ENCODE measurements at regions not wholly inside any gene's neighbourhood (a gene's known extent, or its start where the extent isn't known, plus 50 kb on each side); places are given as distances from the start of the nearest gene placed in this dataset.

DNA sequence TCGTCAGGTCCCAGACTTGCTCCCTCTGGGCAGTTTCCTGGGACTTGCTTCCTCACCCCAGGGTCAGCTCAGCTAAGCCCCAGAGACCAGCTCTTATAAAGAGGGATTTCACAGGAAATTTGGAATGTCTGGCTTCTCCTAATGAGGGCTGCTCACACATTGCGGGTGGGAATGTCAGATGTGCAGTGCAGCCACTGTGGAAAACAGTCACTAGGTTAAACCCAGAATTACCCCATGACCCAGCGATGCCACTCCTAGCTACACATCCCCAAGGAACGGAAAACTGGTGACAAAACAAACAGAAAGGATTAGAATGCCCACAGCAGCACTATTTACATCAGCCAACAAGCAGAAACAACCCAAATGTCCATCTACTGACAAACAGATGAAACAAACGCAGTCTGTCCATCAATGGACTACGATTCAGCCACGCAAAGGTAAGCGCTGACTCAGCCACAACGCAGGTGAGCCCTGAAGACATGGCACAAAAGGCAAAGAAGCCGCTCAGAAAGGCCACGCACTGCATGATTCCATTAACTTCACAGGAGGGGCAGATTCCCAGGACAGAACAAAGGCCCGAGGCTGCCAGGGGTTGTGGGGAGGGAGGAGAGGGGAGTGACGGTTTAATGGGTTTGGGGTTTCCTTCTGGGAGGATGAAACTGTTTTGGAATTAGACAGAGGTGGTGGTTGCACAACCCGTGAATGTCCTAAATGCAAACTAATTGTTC lies 63.0 kb downstream of the NCOR2 start:
- WGBS (ENCODE audit: insufficient coverage) = 65% methylated on average over 11 of the region's 14 CpGs
- peak; percentile 43 for DNase-seq

DNA sequence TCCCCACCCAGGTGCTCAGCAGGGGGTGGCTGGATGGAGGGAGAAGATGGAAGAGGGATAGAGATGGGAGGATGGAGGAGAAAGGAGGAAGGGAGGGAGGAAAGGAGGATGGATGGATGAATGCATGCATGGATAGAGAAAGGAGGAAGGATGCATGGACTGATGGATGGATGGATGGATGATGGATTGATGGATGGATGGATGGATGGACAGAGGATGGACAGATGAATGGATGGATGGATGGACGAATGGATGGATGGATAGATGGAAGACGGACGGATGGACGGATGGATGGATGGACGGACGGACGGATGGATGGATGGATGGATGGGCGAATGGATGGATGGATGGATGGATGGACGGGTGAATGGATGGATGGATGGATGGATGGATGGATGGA lies 64.1 kb downstream of the NCOR2 start:
- Histone ChIP-seq H3K27me3 (ENCODE audit: control insufficient read depth, insufficient read depth, low read length) (no peaks in the 10 kb centered on the region), H3K27ac (ENCODE audit: low read length) (no peak overlapping the region), H3K4me1 (ENCODE audit: control insufficient read depth, insufficient read depth, low read length) (peaks cover 97% of the 10 kb centered on the region), H3K4me3 (ENCODE audit: low read length) (no peak overlapping the region), H3K36me3 (ENCODE audit: control insufficient read depth, insufficient read depth, low read length) (peaks cover 24% of the 10 kb centered on the region), H3K9me3 (replicated peaks; ENCODE audit: control insufficient read depth, low read depth, low read length) (no peaks in the 10 kb centered on the region)
- WGBS (ENCODE audit: insufficient coverage) = 98% methylated on average over 9 of the region's 9 CpGs
- no peak for DNase-seq

More for the DNA sequence above, 63.0 kb downstream of the NCOR2 start:
- Histone ChIP-seq H3K4me1 (ENCODE audit: control insufficient read depth, insufficient read depth, low read length) (peaks cover 97% of the 10 kb centered on the region), H3K27ac (ENCODE audit: low read length) (no peak overlapping the region), H3K27me3 (ENCODE audit: control insufficient read depth, insufficient read depth, low read length) (no peaks in the 10 kb centered on the region), H3K4me3 (ENCODE audit: low read length) (no peak overlapping the region), H3K9me3 (replicated peaks; ENCODE audit: control insufficient read depth, low read depth, low read length) (no peaks in the 10 kb centered on the region), H3K36me3 (ENCODE audit: control insufficient read depth, insufficient read depth, low read length) (peaks cover 22% of the 10 kb centered on the region)

DNA sequence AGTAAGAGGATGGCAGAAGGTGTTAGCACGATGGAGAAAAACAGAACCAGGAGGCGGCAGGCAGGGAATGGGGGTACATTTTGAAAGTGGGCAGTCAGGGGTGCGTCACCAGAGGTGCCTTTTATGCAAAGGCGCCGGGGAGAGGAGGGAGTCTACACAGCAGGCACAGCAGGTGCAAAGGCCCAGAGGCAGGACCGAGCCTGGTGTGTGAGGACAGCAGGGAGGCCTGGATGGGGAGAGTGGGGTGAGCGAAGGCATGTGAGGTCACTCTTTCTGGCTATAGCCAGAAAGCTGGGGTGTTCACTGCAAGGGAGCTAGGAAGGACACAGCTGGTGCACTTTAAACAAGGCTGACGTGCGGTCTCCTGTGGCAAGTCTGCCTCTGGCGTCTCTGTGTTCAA lies 65.0 kb downstream of the NCOR2 start:
- Histone ChIP-seq H3K9me3 (replicated peaks; ENCODE audit: control insufficient read depth, low read depth, low read length) (no peaks in the 10 kb centered on the region), H3K27ac (ENCODE audit: low read length) (peak overlapping the region; percentile 3), H3K4me3 (ENCODE audit: low read length) (no peak overlapping the region), H3K36me3 (ENCODE audit: control insufficient read depth, insufficient read depth, low read length) (peaks cover 24% of the 10 kb centered on the region), H3K27me3 (ENCODE audit: control insufficient read depth, insufficient read depth, low read length) (no peaks in the 10 kb centered on the region), H3K4me1 (ENCODE audit: control insufficient read depth, insufficient read depth, low read length) (peaks cover 97% of the 10 kb centered on the region)
- no peak for DNase-seq
- 69% methylated on average over 10 of the region's 10 CpGs for WGBS (ENCODE audit: insufficient coverage)

DNA sequence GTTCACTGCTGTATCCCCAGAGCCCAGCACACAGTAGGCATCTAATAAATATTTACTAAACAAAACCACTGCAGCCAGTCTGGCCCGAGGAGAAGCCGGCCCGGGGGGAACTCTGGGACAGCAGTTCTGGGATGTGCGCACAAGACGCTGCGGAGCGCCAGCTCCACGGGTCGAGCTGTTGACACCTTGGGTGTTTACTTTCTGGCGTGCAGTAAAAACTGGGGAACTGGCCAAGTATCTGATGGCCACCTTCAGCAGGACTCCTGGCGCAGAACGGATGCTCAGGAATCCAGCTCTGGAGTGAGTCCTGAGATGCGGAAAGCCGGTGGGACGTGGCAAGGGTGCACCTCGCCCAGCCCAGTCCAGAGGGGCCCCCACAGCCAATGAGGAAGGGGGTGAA lies 65.6 kb downstream of the NCOR2 start:
- H3K27ac ChIP-seq (ENCODE audit: low read length) = peak overlapping the region; percentile 72
- H3K4me1 ChIP-seq (ENCODE audit: control insufficient read depth, insufficient read depth, low read length) = peaks cover 97% of the 10 kb centered on the region
- no peaks in the 10 kb centered on the region for H3K27me3 ChIP-seq (ENCODE audit: control insufficient read depth, insufficient read depth, low read length)
- H3K9me3 ChIP-seq (replicated peaks; ENCODE audit: control insufficient read depth, low read depth, low read length) = no peaks in the 10 kb centered on the region
- WGBS (ENCODE audit: insufficient coverage) = 28% methylated on average over 9 of the region's 16 CpGs
- peak; percentile 53 for DNase-seq
- H3K36me3 ChIP-seq (ENCODE audit: control insufficient read depth, insufficient read depth, low read length) = peaks cover 24% of the 10 kb centered on the region
- no peak overlapping the region for H3K4me3 ChIP-seq (ENCODE audit: low read length)

DNA sequence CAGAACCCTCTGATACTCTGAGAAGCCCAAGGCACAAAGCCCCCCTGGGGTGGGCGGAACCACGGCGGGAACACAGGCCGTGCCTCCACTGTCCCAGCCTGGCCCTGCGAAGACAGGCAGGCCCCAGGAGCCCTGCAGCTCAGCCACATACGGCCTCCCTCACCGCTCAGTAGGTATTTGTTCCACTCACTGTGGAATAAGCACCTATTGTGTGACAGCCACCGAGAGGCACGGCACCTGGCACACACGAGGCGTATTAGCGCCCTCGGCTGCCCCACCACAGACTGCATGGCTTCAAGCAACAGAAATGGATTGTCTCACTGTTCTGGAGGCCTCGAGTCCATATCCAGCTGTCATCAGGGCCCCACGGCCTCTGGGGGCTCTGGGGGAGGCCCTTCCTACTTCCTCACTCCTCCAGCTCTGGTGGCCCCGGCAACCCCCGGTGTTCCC lies 66.3 kb downstream of the NCOR2 start:
- peak overlapping the region; percentile 72 for H3K27ac ChIP-seq (ENCODE audit: low read length)
- WGBS (ENCODE audit: insufficient coverage) = 31% methylated on average over 15 of the region's 17 CpGs
- DNase-seq = peak; percentile 53

DNA sequence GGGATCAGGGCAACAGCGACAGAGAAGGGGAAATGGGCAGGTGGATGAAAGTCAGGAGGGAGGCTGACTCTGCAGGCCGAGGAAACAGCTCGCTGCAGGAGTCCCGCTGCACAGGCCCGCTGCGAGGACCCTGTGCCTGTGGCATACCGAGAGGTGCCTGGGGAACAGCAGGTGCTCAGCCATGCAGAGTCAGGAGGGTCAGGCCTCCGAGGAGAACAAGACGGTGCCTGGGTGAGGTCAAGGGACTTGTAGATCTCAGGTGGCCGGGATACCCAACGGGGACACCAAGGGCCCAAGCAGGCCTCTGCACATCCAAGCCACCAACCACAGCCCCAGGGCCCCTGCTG lies 67.5 kb downstream of the NCOR2 start:
- no peak for DNase-seq
- Histone ChIP-seq H3K27me3 (ENCODE audit: control insufficient read depth, insufficient read depth, low read length) (no peaks in the 10 kb centered on the region), H3K36me3 (ENCODE audit: control insufficient read depth, insufficient read depth, low read length) (peaks cover 20% of the 10 kb centered on the region), H3K9me3 (replicated peaks; ENCODE audit: control insufficient read depth, low read depth, low read length) (no peaks in the 10 kb centered on the region), H3K27ac (ENCODE audit: low read length) (peak overlapping the region; percentile 89), H3K4me1 (ENCODE audit: control insufficient read depth, insufficient read depth, low read length) (peaks cover 93% of the 10 kb centered on the region), H3K4me3 (ENCODE audit: low read length) (no peak overlapping the region)
- WGBS (ENCODE audit: insufficient coverage) = 79% methylated on average over 3 of the region's 11 CpGs

More for the DNA sequence above, 66.3 kb downstream of the NCOR2 start:
- Histone ChIP-seq H3K9me3 (replicated peaks; ENCODE audit: control insufficient read depth, low read depth, low read length) (no peaks in the 10 kb centered on the region), H3K36me3 (ENCODE audit: control insufficient read depth, insufficient read depth, low read length) (peaks cover 21% of the 10 kb centered on the region), H3K27me3 (ENCODE audit: control insufficient read depth, insufficient read depth, low read length) (no peaks in the 10 kb centered on the region), H3K4me3 (ENCODE audit: low read length) (no peak overlapping the region), H3K4me1 (ENCODE audit: control insufficient read depth, insufficient read depth, low read length) (peaks cover 97% of the 10 kb centered on the region)

DNA sequence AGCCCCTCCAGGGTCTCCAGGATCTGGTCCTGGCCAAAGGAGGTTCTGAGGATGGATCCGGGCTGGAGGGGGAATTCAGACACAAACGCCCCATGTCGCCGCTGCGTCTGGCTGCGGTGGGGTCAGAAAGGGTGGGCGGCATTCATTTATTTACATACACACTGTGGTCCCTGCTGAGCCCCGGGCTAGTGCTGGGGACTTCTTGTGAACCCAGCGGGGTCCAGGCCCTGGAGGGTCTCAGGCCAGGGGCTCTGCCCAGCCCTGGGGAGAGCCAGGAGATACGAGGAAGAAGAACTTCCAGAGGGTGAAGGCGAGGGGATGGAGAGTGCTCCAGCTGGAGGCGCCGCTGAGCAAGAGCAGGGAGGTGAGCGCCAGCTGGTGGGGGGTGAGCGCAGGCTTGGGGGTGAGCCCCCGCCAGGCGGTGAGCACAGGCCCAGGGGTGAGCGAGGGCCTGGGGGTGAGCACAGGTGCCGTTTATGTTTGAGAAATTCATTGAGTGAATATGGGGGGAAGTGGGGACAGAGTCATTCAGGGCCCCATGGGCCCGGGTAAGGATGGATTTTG lies 68.1 kb downstream of the NCOR2 start:
- H3K36me3 ChIP-seq (ENCODE audit: control insufficient read depth, insufficient read depth, low read length) = peaks cover 25% of the 10 kb centered on the region
- 46% methylated on average over 17 of the region's 20 CpGs for WGBS (ENCODE audit: insufficient coverage)
- H3K27me3 ChIP-seq (ENCODE audit: control insufficient read depth, insufficient read depth, low read length) = no peaks in the 10 kb centered on the region
- peaks cover 87% of the 10 kb centered on the region for H3K4me1 ChIP-seq (ENCODE audit: control insufficient read depth, insufficient read depth, low read length)
- no peak overlapping the region for H3K4me3 ChIP-seq (ENCODE audit: low read length)
- no peaks in the 10 kb centered on the region for H3K9me3 ChIP-seq (replicated peaks; ENCODE audit: control insufficient read depth, low read depth, low read length)
- no peak for DNase-seq
- H3K27ac ChIP-seq (ENCODE audit: low read length) = peak overlapping the region; percentile 89

DNA sequence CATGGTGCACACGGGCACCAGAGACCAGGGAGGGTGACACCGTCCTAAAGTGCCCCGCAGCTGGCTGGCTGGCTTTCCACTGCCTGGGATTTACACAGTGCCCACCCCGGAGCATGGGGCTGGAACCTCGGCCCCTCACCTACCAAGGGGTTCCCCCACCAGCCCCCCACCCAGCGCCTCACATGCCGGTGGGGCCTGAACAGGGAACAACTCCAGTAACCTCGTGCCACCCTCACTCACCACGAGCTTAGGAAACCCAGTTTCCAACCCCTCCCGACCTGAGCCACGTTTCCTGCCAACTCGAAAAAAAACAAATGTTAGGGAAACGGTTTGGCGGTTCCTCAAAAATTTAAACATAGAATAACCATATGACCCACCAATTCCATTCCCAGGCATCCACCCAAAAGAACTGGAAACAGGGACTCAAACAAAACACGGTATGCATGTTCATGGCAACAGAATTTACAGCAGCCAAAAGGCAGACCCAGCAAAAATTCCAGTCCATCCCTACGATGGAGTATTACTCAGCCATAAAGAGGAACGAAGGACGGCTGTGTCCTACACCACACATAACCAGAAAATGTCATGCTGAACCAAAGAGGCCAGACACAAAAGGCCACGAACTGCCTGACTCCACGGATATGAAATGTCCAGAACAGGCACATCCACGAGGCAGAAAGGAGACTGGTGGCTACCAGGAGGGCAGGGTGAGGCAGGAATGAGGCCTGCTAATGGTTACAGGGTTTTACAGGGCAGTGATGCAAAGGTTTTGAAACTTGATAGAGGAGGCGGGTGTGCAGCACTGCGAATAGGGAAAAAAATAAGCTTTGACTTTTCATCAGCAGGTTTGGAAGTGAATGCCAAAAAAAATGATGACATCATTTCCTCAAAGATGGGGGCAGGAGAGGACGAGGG lies 68.9 kb downstream of the NCOR2 start:
- peaks cover 85% of the 10 kb centered on the region for H3K4me1 ChIP-seq (ENCODE audit: control insufficient read depth, insufficient read depth, low read length)
- peak; percentile 95 for DNase-seq
- peak overlapping the region; percentile 89 for H3K27ac ChIP-seq (ENCODE audit: low read length)
- no peaks in the 10 kb centered on the region for H3K9me3 ChIP-seq (replicated peaks; ENCODE audit: control insufficient read depth, low read depth, low read length)
- H3K4me3 ChIP-seq (ENCODE audit: low read length) = no peak overlapping the region
- peaks cover 29% of the 10 kb centered on the region for H3K36me3 ChIP-seq (ENCODE audit: control insufficient read depth, insufficient read depth, low read length)
- 25% methylated on average over 18 of the region's 24 CpGs for WGBS (ENCODE audit: insufficient coverage)
- no peaks in the 10 kb centered on the region for H3K27me3 ChIP-seq (ENCODE audit: control insufficient read depth, insufficient read depth, low read length)

DNA sequence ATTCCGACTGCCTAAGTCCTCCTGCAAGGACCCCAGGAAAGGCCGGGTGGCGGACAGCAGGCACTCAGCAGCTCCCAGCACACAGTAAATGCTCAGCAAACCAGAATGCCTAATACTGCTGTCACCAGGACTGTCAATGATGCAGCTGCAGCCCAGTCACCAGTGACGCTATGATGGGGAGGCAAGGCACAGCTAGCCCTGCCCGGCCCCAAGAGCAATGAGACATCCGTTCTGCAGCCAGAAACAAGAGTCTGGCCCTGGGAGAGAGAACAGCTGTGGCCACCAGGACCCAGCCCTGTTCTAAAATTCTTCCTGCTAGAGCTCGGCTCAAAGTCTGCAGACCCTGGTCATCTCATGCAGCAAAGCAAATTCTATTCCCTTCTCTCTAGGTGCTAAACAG lies 69.8 kb downstream of the NCOR2 start:
- Histone ChIP-seq H3K27me3 (ENCODE audit: control insufficient read depth, insufficient read depth, low read length) (no peaks in the 10 kb centered on the region), H3K27ac (ENCODE audit: low read length) (peak overlapping the region; percentile 89), H3K36me3 (ENCODE audit: control insufficient read depth, insufficient read depth, low read length) (peaks cover 37% of the 10 kb centered on the region), H3K4me3 (ENCODE audit: low read length) (no peak overlapping the region), H3K4me1 (ENCODE audit: control insufficient read depth, insufficient read depth, low read length) (peaks cover 81% of the 10 kb centered on the region), H3K9me3 (replicated peaks; ENCODE audit: control insufficient read depth, low read depth, low read length) (no peaks in the 10 kb centered on the region)
- DNase-seq = peak; percentile 94
- 18% methylated on average over 7 of the region's 7 CpGs for WGBS (ENCODE audit: insufficient coverage)

DNA sequence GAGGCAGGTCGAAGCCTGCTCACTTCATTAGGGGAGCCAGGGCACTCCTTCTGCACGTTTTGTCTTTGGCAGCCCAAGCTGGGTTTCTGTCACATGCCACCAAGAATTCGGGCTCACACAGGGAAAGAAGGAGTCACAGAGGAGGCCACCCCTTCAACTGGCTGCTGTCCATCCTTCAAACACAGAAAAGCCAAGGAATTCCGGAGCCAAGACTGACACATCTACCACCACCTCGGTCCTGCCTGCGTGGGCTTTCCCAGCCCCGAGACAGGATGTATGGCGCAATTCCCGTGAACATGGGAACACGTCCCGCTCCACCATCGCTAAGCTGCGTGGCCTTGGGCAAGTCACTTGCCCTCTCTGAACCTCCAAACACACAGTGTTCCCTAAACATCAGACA lies 70.4 kb downstream of the NCOR2 start:
- 45% methylated on average over 13 of the region's 13 CpGs for WGBS (ENCODE audit: insufficient coverage)
- H3K9me3 ChIP-seq (replicated peaks; ENCODE audit: control insufficient read depth, low read depth, low read length) = no peaks in the 10 kb centered on the region
- no peak overlapping the region for H3K4me3 ChIP-seq (ENCODE audit: low read length)
- no peaks in the 10 kb centered on the region for H3K27me3 ChIP-seq (ENCODE audit: control insufficient read depth, insufficient read depth, low read length)
- peak overlapping the region; percentile 89 for H3K27ac ChIP-seq (ENCODE audit: low read length)
- peak; percentile 45 for DNase-seq
- peaks cover 81% of the 10 kb centered on the region for H3K4me1 ChIP-seq (ENCODE audit: control insufficient read depth, insufficient read depth, low read length)
- H3K36me3 ChIP-seq (ENCODE audit: control insufficient read depth, insufficient read depth, low read length) = peaks cover 39% of the 10 kb centered on the region
